ENCODE measurements at regions not wholly inside any gene's neighbourhood (a gene's known extent, or its start where the extent isn't known, plus 50 kb on each side); places are given as distances from the start of the nearest gene placed in this dataset.
A peak's percentile ranks its signal among the peaks of the same experiment; 100 is the strongest.

DNA sequence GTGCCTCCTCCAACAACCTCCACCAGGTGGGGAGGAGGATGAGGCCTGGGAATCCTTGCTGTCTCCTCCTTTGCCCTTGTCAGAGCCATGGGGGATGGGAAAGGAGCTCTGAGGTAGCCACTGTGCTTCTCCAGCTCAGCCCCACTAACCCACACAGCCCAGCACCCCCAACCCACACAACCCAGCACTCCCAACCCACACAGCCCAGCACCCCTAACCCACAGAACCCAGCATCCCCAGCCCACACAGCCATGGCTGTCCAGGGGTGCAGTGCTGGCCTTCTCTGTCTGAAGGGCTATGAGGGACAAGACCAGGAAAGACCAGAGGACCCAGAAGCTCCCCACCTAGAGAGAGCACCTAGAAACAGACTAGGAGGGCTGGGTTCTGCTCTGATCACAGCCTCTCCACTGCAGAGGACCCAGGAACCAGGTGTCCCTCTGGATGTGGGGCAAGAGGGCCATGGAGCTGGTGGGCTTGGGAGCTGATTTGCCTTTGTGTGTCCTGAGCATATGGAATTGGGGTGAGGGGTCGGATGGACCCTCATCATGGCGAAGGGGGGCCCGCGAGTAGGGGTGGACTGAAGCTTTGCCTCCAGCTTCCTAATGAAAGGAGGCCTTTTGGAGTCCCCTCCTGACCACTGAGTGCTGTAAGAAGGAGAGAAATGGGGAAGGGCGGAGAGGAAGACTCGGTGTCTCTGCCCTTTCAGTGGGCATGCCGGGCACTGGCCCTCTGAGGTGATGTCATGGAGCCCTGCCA is 117.6 kb upstream of the THY1 start:
- WGBS, 5 donors, result 76 to 92% (median 89%) methylated on average over 7 of the region's 7 CpGs
- peak in 1 of 2 donors; percentile 18 for DNase-seq

GRCh38 chr11:119539583-119539982 is 116.6 kb upstream of the THY1 start:
- H3K4me1 ChIP-seq, result no peaks in the 10 kb centered on the region
- DNase-seq, result peak in 1 of 2 donors; percentile 2
- 81 to 96% (median 93%) methylated on average over 4 of the region's 4 CpGs for WGBS, 5 donors
- no peaks in the 10 kb centered on the region for H3K27me3 ChIP-seq
- intact Hi-C loops (cut with DNase I; ENCODE audit: low total_unique reads), result no loop called here
- no peaks in the 10 kb centered on the region for H3K9me3 ChIP-seq
- no peak for TF ChIP-seq POLR2AphosphoS5 (IDR thresholded peaks at IDR 0.05)
- TF ChIP-seq, protein P1, sequence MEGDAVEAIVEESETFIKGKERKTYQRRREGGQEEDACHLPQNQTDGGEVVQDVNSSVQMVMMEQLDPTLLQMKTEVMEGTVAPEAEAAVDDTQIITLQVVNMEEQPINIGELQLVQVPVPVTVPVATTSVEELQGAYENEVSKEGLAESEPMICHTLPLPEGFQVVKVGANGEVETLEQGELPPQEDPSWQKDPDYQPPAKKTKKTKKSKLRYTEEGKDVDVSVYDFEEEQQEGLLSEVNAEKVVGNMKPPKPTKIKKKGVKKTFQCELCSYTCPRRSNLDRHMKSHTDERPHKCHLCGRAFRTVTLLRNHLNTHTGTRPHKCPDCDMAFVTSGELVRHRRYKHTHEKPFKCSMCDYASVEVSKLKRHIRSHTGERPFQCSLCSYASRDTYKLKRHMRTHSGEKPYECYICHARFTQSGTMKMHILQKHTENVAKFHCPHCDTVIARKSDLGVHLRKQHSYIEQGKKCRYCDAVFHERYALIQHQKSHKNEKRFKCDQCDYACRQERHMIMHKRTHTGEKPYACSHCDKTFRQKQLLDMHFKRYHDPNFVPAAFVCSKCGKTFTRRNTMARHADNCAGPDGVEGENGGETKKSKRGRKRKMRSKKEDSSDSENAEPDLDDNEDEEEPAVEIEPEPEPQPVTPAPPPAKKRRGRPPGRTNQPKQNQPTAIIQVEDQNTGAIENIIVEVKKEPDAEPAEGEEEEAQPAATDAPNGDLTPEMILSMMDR (IDR thresholded peaks at IDR 0.05), result no peak
- no peak overlapping the region for H3K27ac ChIP-seq
- no peak overlapping the region for H3K4me3 ChIP-seq
- H3K36me3 ChIP-seq, result no peaks in the 10 kb centered on the region

More for the DNA sequence above, 117.6 kb upstream of the THY1 start:
- Histone ChIP-seq H3K4me1 (no peaks in the 10 kb centered on the region), H3K27me3 (no peaks in the 10 kb centered on the region), H3K9me3 (no peaks in the 10 kb centered on the region), H3K4me3 (no peak overlapping the region), H3K27ac (no peak overlapping the region), H3K36me3 (no peaks in the 10 kb centered on the region)
- no peak for TF ChIP-seq EP300 (IDR thresholded peaks at IDR 0.05)
- TF ChIP-seq POLR2A (IDR thresholded peaks at IDR 0.05), result no peak
- TF ChIP-seq POLR2AphosphoS5 (IDR thresholded peaks at IDR 0.05), result no peak
- TF ChIP-seq, protein P1 (IDR thresholded peaks at IDR 0.05), result no peak
- intact Hi-C loops (cut with DNase I; ENCODE audit: low total_unique reads), result no loop called here

DNA sequence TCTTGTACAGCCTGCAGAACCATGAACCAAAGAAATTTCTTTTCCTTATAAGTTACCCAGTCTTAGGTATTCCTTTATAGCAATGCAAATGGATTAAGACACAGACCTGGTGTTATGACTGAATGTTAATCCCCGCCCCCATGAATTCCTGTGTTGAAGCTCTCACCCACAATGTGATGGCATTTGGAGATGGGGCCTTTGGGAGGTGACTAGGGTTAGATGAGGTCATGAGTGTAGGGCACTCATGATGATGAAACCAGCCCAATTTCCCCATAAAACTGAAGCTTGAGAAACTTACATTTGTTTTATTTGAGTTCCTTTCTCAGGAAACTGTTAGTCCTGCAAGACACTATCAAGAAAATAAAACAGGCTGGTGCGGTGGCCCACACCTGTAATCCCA is 115.8 kb upstream of the THY1 start:
- intact Hi-C loops (cut with DNase I; ENCODE audit: low total_unique reads), result no loop called here
- H3K27ac ChIP-seq, result no peak overlapping the region
- 78 to 98% (median 87%) methylated on average over 2 of the region's 2 CpGs for WGBS, 5 donors

GRCh38 chr11:119537306-119538253 is 114.6 kb upstream of the THY1 start:
- peaks cover 0 to 12% (median 5%) of the 10 kb centered on the region in 4 donors for H3K4me1 ChIP-seq
- TF ChIP-seq POLR2A (IDR thresholded peaks at IDR 0.05) (no peak), EP300 (IDR thresholded peaks at IDR 0.05) (no peak), POLR2AphosphoS5 (IDR thresholded peaks at IDR 0.05) (no peak)
- TF ChIP-seq, protein P1 (IDR thresholded peaks at IDR 0.05), result no peak
- no peaks in the 10 kb centered on the region for H3K36me3 ChIP-seq
- intact Hi-C loops (cut with DNase I; ENCODE audit: low total_unique reads), result no loop called here
- H3K9me3 ChIP-seq, result no peaks in the 10 kb centered on the region
- no peak overlapping the region for H3K4me3 ChIP-seq
- no peak overlapping the region for H3K27ac ChIP-seq
- peaks cover 0 to 8% (median 0%) of the 10 kb centered on the region in 3 donors for H3K27me3 ChIP-seq
- WGBS, 5 donors, result 42 to 54% (median 46%) methylated on average over 12 of the region's 12 CpGs
- DNase-seq, result no peak

More for the DNA sequence above, 115.8 kb upstream of the THY1 start:
- Histone ChIP-seq H3K9me3 (no peaks in the 10 kb centered on the region), H3K4me3 (no peak overlapping the region), H3K27me3 (no peaks in the 10 kb centered on the region), H3K4me1 (peaks cover 0 to 8% (median 3%) of the 10 kb centered on the region in 4 donors), H3K36me3 (no peaks in the 10 kb centered on the region)
- no peak for DNase-seq
- no peak for TF ChIP-seq EP300 (IDR thresholded peaks at IDR 0.05)
- TF ChIP-seq, protein P1 (IDR thresholded peaks at IDR 0.05), result no peak
- no peak for TF ChIP-seq POLR2AphosphoS5 (IDR thresholded peaks at IDR 0.05)
- TF ChIP-seq POLR2A (IDR thresholded peaks at IDR 0.05), result no peak
